MM.1S (cell line): ENCODE measurements at regions not wholly inside any gene's neighbourhood (a gene's known extent, or its start where the extent isn't known, plus 50 kb on each side); places are given as distances from the start of the nearest gene placed in this dataset.

Experiments
- CTCF ChIP-seq: fragments of 300-600 bp; sonication (generic); IDR thresholded peaks from 2 replicates; pipeline ENCODE4 v1.5.1; 2016; ENCODE audit warnings: antibody characterized with exemption, low read length, mixed read lengths
- EZH2 ChIP-seq: fragments of 300-600 bp; sonication (generic); optimal IDR thresholded peaks from 2 replicates; pipeline ENCODE3; 2017; ENCODE audit warnings: low read depth, mild to moderate bottlenecking, antibody characterized with exemption, low read length, mixed read lengths

GRCh38 chr18:21187886-21188285 is 54.1 kb upstream of the GREB1L start:
- TF ChIP-seq EZH2 = no peak
- no peak for TF ChIP-seq CTCF
